ENCODE measurements at regions not wholly inside any gene's neighbourhood (a gene's known extent, or its start where the extent isn't known, plus 50 kb on each side); places are given as distances from the start of the nearest gene placed in this dataset.

- TF ChIP-seq FOXK2 (IDR thresholded peaks at IDR 0.05) (no peak), SP1 (IDR thresholded peaks at IDR 0.05) (no peak), SP1 (CRISPR knock-in tag; IDR thresholded peaks at IDR 0.05) (no peak), SMC3 (IDR thresholded peaks at IDR 0.05; ENCODE audit: low read length) (no peak), TBP (CRISPR knock-in tag; IDR thresholded peaks at IDR 0.05) (no peak), TAF1 (CRISPR knock-in tag; IDR thresholded peaks at IDR 0.05) (no peak), ZBTB3 (CRISPR knock-in tag; IDR thresholded peaks at IDR 0.05; ENCODE audit: borderline replicate concordance, low read depth) (no peak), ZKSCAN5 (CRISPR knock-in tag; IDR thresholded peaks at IDR 0.05) (no peak), CREM (IDR thresholded peaks at IDR 0.05) (no peak), CREM (CRISPR knock-in tag; IDR thresholded peaks at IDR 0.05) (no peak), ZSCAN20 (CRISPR knock-in tag; IDR thresholded peaks at IDR 0.05; ENCODE audit: borderline replicate concordance) (no peak)
- TF ChIP-seq, protein P1, sequence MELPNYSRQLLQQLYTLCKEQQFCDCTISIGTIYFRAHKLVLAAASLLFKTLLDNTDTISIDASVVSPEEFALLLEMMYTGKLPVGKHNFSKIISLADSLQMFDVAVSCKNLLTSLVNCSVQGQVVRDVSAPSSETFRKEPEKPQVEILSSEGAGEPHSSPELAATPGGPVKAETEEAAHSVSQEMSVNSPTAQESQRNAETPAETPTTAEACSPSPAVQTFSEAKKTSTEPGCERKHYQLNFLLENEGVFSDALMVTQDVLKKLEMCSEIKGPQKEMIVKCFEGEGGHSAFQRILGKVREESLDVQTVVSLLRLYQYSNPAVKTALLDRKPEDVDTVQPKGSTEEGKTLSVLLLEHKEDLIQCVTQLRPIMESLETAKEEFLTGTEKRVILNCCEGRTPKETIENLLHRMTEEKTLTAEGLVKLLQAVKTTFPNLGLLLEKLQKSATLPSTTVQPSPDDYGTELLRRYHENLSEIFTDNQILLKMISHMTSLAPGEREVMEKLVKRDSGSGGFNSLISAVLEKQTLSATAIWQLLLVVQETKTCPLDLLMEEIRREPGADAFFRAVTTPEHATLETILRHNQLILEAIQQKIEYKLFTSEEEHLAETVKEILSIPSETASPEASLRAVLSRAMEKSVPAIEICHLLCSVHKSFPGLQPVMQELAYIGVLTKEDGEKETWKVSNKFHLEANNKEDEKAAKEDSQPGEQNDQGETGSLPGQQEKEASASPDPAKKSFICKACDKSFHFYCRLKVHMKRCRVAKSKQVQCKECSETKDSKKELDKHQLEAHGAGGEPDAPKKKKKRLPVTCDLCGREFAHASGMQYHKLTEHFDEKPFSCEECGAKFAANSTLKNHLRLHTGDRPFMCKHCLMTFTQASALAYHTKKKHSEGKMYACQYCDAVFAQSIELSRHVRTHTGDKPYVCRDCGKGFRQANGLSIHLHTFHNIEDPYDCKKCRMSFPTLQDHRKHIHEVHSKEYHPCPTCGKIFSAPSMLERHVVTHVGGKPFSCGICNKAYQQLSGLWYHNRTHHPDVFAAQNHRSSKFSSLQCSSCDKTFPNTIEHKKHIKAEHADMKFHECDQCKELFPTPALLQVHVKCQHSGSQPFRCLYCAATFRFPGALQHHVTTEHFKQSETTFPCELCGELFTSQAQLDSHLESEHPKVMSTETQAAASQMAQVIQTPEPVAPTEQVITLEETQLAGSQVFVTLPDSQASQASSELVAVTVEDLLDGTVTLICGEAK (IDR thresholded peaks at IDR 0.05): no peak
- TF ChIP-seq, protein P1 (CRISPR knock-in tag; IDR thresholded peaks at IDR 0.05): no peak
- TF ChIP-seq, protein P2, sequence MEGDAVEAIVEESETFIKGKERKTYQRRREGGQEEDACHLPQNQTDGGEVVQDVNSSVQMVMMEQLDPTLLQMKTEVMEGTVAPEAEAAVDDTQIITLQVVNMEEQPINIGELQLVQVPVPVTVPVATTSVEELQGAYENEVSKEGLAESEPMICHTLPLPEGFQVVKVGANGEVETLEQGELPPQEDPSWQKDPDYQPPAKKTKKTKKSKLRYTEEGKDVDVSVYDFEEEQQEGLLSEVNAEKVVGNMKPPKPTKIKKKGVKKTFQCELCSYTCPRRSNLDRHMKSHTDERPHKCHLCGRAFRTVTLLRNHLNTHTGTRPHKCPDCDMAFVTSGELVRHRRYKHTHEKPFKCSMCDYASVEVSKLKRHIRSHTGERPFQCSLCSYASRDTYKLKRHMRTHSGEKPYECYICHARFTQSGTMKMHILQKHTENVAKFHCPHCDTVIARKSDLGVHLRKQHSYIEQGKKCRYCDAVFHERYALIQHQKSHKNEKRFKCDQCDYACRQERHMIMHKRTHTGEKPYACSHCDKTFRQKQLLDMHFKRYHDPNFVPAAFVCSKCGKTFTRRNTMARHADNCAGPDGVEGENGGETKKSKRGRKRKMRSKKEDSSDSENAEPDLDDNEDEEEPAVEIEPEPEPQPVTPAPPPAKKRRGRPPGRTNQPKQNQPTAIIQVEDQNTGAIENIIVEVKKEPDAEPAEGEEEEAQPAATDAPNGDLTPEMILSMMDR (CRISPR knock-in tag; IDR thresholded peaks at IDR 0.05): no peak
Observed at GRCh38 chr11:34825315-34825669, 90.9 kb downstream of the APIP start.
